ENCODE measurements at regions not wholly inside any gene's neighbourhood (a gene's known extent, or its start where the extent isn't known, plus 50 kb on each side); places are given as distances from the start of the nearest gene placed in this dataset.

- Mint-ChIP-seq H3K4me1 (ENCODE audit: low read depth) (no peaks in the 10 kb centered on the region), H3K36me3 (ENCODE audit: low read depth) (no peaks in the 10 kb centered on the region), H3K9me3 (peaks cover 20% of the 10 kb centered on the region), H3K27me3 (no peaks in the 10 kb centered on the region), H3K4me3 (no peak overlapping the region), H3K27ac (no peak overlapping the region)
- intact Hi-C loops (cut with micrococcal nuclease), result no loop called here
These were observed 1371.6 kb upstream of the CELF2 start for GRCh38 chr10:9645928-9646600.

DNA sequence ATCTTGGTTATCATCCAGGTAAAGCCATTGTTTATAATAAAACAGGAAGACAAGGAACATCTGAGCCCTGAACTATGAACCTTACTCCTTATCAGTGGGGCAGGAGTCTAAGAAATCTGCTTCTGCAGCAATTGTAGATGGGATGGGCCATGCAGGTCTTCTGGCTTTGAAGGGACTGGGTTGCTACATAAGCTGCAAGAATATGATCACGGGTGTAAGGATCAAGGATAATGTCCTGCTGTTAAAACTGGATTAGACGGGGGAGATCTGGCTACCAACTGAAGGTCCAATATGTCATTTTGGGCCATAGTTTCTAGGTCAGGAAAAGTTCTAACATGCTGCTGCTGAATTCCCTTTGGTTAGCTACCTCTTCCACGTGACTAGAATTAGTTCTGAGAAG lies 1363.4 kb upstream of the CELF2 start:
- Mint-ChIP-seq H3K4me1 (ENCODE audit: low read depth) (no peaks in the 10 kb centered on the region), H3K4me3 (no peak overlapping the region), H3K27ac (no peak overlapping the region), H3K27me3 (no peaks in the 10 kb centered on the region), H3K9me3 (peaks cover 19% of the 10 kb centered on the region), H3K36me3 (ENCODE audit: low read depth) (no peaks in the 10 kb centered on the region)
- intact Hi-C loops (cut with micrococcal nuclease), result no loop called here

DNA sequence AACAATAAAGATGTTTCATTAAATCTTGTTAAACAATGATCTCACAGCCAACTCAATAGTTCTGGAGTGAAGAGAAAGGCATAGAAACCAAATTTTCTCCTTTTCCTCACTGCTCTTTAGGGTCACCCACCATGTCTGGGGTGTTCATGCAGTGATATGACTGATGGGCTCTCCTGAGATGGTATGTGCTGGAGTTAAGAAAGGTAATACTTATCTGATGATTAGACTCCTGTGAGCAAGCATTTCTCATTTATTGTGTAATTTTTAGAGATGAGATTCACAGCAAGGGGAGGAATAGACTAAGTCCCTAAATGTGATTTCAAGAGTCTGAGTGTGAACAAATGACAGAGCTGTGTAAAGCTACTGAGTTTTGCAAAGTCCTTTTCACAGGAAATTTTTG lies 1361.3 kb upstream of the CELF2 start:
- Mint-ChIP-seq H3K4me1 (ENCODE audit: low read depth) (no peaks in the 10 kb centered on the region), H3K27ac (no peak overlapping the region), H3K27me3 (no peaks in the 10 kb centered on the region), H3K36me3 (ENCODE audit: low read depth) (no peaks in the 10 kb centered on the region), H3K4me3 (no peak overlapping the region), H3K9me3 (peaks cover 23% of the 10 kb centered on the region)
- intact Hi-C loops (cut with micrococcal nuclease), result no loop called here

- H3K27me3 Mint-ChIP-seq, result no peaks in the 10 kb centered on the region
- H3K9me3 Mint-ChIP-seq, result peaks cover 28% of the 10 kb centered on the region
- H3K27ac Mint-ChIP-seq, result no peak overlapping the region
- H3K36me3 Mint-ChIP-seq (ENCODE audit: low read depth), result no peaks in the 10 kb centered on the region
- intact Hi-C loops (cut with micrococcal nuclease), result no loop called here
- no peak overlapping the region for H3K4me3 Mint-ChIP-seq
- H3K4me1 Mint-ChIP-seq (ENCODE audit: low read depth), result no peaks in the 10 kb centered on the region
These were observed 1360.7 kb upstream of the CELF2 start for GRCh38 chr10:9656996-9657395.

DNA sequence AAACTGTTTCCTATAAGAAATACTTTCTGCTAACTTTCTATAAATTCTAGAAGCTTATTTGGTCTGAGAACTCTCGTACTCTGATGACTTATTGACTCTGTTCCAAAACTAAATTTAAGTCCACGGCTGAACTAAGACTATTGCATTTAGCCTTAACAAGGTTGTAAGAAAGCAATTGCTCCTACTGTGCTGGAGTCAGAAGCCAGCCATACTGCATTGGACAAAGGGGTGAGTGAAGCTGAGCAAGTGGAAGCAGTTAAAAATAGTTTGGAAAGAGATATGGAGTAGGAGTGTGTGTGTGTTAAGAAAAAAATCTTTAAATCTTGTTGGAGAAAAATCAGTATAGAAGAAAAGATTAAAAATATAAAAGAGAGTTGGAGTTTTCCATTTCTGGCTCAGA lies 1360.1 kb upstream of the CELF2 start:
- Mint-ChIP-seq H3K36me3 (ENCODE audit: low read depth) (no peaks in the 10 kb centered on the region), H3K4me3 (no peak overlapping the region), H3K4me1 (ENCODE audit: low read depth) (no peaks in the 10 kb centered on the region), H3K27me3 (no peaks in the 10 kb centered on the region), H3K9me3 (peaks cover 25% of the 10 kb centered on the region), H3K27ac (no peak overlapping the region)
- intact Hi-C loops (cut with micrococcal nuclease), result no loop called here

DNA sequence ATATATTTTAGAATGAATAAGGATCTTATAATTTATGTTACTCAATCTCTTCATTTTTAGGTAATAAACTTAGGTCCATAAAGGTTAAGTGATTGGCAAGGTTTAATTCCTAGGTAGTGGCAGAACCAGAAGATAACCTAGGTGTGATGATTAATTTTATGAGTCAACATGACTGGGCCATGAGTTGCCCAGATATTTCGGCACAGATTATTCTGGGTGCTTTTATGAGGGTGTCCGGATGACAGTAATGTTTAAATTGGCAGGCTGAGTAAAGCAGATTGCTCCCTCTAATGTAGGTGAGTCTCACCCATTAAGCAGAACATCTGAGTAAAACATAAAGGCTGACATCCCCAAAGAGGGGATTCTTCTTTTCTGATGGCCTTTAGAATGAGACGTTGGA lies 1349.3 kb upstream of the CELF2 start:
- peaks cover 21% of the 10 kb centered on the region for H3K9me3 Mint-ChIP-seq
- H3K4me3 Mint-ChIP-seq, result no peak overlapping the region
- H3K4me1 Mint-ChIP-seq (ENCODE audit: low read depth), result no peaks in the 10 kb centered on the region
- intact Hi-C loops (cut with micrococcal nuclease), result no loop called here
- no peaks in the 10 kb centered on the region for H3K36me3 Mint-ChIP-seq (ENCODE audit: low read depth)
- H3K27ac Mint-ChIP-seq, result no peak overlapping the region
- H3K27me3 Mint-ChIP-seq, result no peaks in the 10 kb centered on the region

GRCh38 chr10:9670911-9671310 lies 1346.8 kb upstream of the CELF2 start:
- Mint-ChIP-seq H3K4me3 (no peak overlapping the region), H3K4me1 (ENCODE audit: low read depth) (no peaks in the 10 kb centered on the region), H3K36me3 (ENCODE audit: low read depth) (no peaks in the 10 kb centered on the region), H3K27me3 (no peaks in the 10 kb centered on the region), H3K9me3 (peaks cover 2% of the 10 kb centered on the region), H3K27ac (no peak overlapping the region)
- intact Hi-C loops (cut with micrococcal nuclease), result no loop called here

- Mint-ChIP-seq H3K4me3 (no peak overlapping the region), H3K27me3 (no peaks in the 10 kb centered on the region), H3K27ac (no peak overlapping the region), H3K36me3 (ENCODE audit: low read depth) (no peaks in the 10 kb centered on the region), H3K4me1 (ENCODE audit: low read depth) (no peaks in the 10 kb centered on the region), H3K9me3 (peaks cover 45% of the 10 kb centered on the region)
- intact Hi-C loops (cut with micrococcal nuclease), result no loop called here
These were observed 1336.0 kb upstream of the CELF2 start for GRCh38 chr10:9681655-9682054.

DNA sequence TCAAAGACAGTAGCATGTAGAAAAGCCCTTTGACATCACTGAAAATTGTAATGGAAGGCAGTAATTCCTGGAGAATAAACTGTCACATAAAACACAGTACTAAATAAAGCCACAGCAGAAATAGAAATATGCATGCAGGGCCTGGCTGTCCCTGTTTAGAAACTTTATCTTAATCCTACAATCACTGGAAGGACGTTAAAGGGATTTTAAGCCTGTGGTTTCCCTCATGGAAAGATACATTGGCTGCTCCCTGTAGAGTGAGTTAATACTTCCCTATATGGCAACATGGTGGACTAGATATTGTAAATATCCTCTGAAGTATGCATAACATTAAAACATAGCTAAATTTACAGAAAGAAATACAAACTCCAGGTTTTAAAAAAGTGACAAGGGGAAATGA lies 1334.9 kb upstream of the CELF2 start:
- no peaks in the 10 kb centered on the region for H3K27me3 Mint-ChIP-seq
- no peaks in the 10 kb centered on the region for H3K36me3 Mint-ChIP-seq (ENCODE audit: low read depth)
- H3K4me3 Mint-ChIP-seq, result no peak overlapping the region
- no peaks in the 10 kb centered on the region for H3K4me1 Mint-ChIP-seq (ENCODE audit: low read depth)
- peaks cover 42% of the 10 kb centered on the region for H3K9me3 Mint-ChIP-seq
- intact Hi-C loops (cut with micrococcal nuclease), result no loop called here
- H3K27ac Mint-ChIP-seq, result no peak overlapping the region

DNA sequence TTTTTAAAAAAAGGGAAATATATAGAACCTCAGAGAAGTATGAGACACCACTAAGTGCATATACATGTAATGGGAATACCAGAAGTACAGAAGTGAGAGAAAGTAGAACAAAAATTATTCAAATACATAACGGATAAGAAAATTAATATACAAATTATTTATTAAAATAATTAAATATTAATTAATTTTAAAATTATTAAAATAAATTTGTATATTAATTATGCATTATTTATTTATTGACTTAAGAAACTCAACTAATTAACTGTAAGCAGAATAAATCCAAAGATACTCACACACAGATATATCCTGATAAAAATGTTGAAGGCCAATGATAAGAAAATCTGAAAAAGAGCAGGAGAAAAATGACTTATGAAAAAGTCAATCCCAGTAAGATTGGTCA lies 1333.5 kb upstream of the CELF2 start:
- intact Hi-C loops (cut with micrococcal nuclease), result no loop called here
- Mint-ChIP-seq H3K9me3 (peaks cover 36% of the 10 kb centered on the region), H3K27me3 (no peaks in the 10 kb centered on the region), H3K27ac (no peak overlapping the region), H3K4me1 (ENCODE audit: low read depth) (no peaks in the 10 kb centered on the region), H3K4me3 (no peak overlapping the region), H3K36me3 (ENCODE audit: low read depth) (no peaks in the 10 kb centered on the region)

DNA sequence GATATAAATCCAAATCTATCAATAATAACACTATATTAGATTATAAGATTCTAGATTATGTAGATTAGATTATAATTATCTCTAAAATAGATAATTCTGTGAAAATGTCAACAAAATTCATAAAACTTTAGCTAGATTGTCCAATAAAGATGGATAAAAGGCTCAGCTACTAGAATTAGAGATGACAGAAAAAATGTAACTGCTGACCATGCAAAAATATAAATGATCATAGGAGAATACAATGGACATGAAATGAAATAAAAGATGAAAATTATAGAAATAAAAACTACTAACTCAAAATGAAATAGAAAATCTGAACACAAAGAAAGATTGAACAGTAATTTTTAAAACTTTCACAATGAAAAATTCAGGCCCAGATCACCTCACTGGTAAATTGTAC lies 1332.1 kb upstream of the CELF2 start:
- H3K9me3 Mint-ChIP-seq, result peaks cover 22% of the 10 kb centered on the region
- intact Hi-C loops (cut with micrococcal nuclease), result no loop called here

GRCh38 chr10:9688711-9689110 lies 1329.0 kb upstream of the CELF2 start:
- intact Hi-C loops (cut with micrococcal nuclease), result no loop called here

More for the DNA sequence above, 1332.1 kb upstream of the CELF2 start:
- H3K4me1 Mint-ChIP-seq (ENCODE audit: low read depth), result no peaks in the 10 kb centered on the region
- no peak overlapping the region for H3K4me3 Mint-ChIP-seq
- H3K27me3 Mint-ChIP-seq, result no peaks in the 10 kb centered on the region
- H3K27ac Mint-ChIP-seq, result no peak overlapping the region
- no peaks in the 10 kb centered on the region for H3K36me3 Mint-ChIP-seq (ENCODE audit: low read depth)

GRCh38 chr10:9707216-9707615 lies 1310.5 kb upstream of the CELF2 start:
- no peaks in the 10 kb centered on the region for H3K36me3 Mint-ChIP-seq (ENCODE audit: low read depth)
- H3K27me3 Mint-ChIP-seq, result no peaks in the 10 kb centered on the region
- H3K27ac Mint-ChIP-seq, result no peak overlapping the region
- no peak overlapping the region for H3K4me3 Mint-ChIP-seq
- intact Hi-C loops (cut with micrococcal nuclease), result no loop called here
- H3K4me1 Mint-ChIP-seq (ENCODE audit: low read depth), result no peaks in the 10 kb centered on the region
- H3K9me3 Mint-ChIP-seq, result peaks cover 14% of the 10 kb centered on the region

More at GRCh38 chr10:9688711-9689110, 1329.0 kb upstream of the CELF2 start:
- Mint-ChIP-seq H3K27me3 (no peaks in the 10 kb centered on the region), H3K9me3 (peaks cover 10% of the 10 kb centered on the region), H3K4me1 (ENCODE audit: low read depth) (no peaks in the 10 kb centered on the region), H3K4me3 (no peak overlapping the region), H3K27ac (no peak overlapping the region), H3K36me3 (ENCODE audit: low read depth) (no peaks in the 10 kb centered on the region)

GRCh38 chr10:9709849-9710248 lies 1307.8 kb upstream of the CELF2 start:
- Mint-ChIP-seq H3K4me1 (ENCODE audit: low read depth) (no peaks in the 10 kb centered on the region), H3K9me3 (peaks cover 27% of the 10 kb centered on the region), H3K36me3 (ENCODE audit: low read depth) (no peaks in the 10 kb centered on the region), H3K27ac (no peak overlapping the region), H3K4me3 (no peak overlapping the region), H3K27me3 (no peaks in the 10 kb centered on the region)
- intact Hi-C loops (cut with micrococcal nuclease), result no loop called here

- no peaks in the 10 kb centered on the region for H3K36me3 Mint-ChIP-seq (ENCODE audit: low read depth)
- no peaks in the 10 kb centered on the region for H3K27me3 Mint-ChIP-seq
- H3K27ac Mint-ChIP-seq, result no peak overlapping the region
- H3K4me1 Mint-ChIP-seq (ENCODE audit: low read depth), result no peaks in the 10 kb centered on the region
- no peak overlapping the region for H3K4me3 Mint-ChIP-seq
- peaks cover 27% of the 10 kb centered on the region for H3K9me3 Mint-ChIP-seq
- intact Hi-C loops (cut with micrococcal nuclease), result no loop called here
These were observed 1305.3 kb upstream of the CELF2 start for GRCh38 chr10:9712393-9712792.

Measured in dendritic cell treated with granulocyte-macrophage colony-stimulating factor and Interleukin-4, amounts not matched to agents 40 ng/mL and 50 ng/mL, for 4 days (primary cell).